ENCODE measurements at regions not wholly inside any gene's neighbourhood (a gene's known extent, or its start where the extent isn't known, plus 50 kb on each side); places are given as distances from the start of the nearest gene placed in this dataset.

GRCh38 chr3:106809041-106809440 is 568.2 kb upstream of the CCDC54 start:
- TF ChIP-seq EZH2phosphoT487 (IDR thresholded peaks at IDR 0.05) (no peak), EZH2 (IDR thresholded peaks at IDR 0.05) (no peak), CTCF (IDR thresholded peaks at IDR 0.05) (no peak)
- Mint-ChIP-seq H3K36me3 (no peaks in the 10 kb centered on the region), H3K27ac (no peak overlapping the region), H3K9me3 (no peaks in the 10 kb centered on the region), H3K4me1 (peaks cover 4% of the 10 kb centered on the region), H3K4me3 (no peak overlapping the region), H3K27me3 (ENCODE audit: insufficient read depth, low read depth) (peaks cover 3% of the 10 kb centered on the region)
- Histone ChIP-seq H3K27ac (no peak overlapping the region), H2AFZ (replicated peaks) (no peak overlapping the region), H3K4me1 (no peaks in the 10 kb centered on the region), H3K36me3 (no peaks in the 10 kb centered on the region), H4K20me1 (ENCODE audit: low read depth) (no peaks in the 10 kb centered on the region), H3F3A (ENCODE audit: low read depth) (no peaks in the 10 kb centered on the region), H3K4me3 (no peak overlapping the region), H3K9ac (no peak overlapping the region), H3K27me3 (no peaks in the 10 kb centered on the region), H3K79me2 (ENCODE audit: low read depth) (no peaks in the 10 kb centered on the region), H3K9me3 (ENCODE audit: low read depth) (no peaks in the 10 kb centered on the region), H3K4me2 (no peak overlapping the region)
- DNase-seq (ENCODE audit: low spot score) = no peak

- Mint-ChIP-seq H3K4me3 (no peak overlapping the region), H3K27me3 (ENCODE audit: insufficient read depth, low read depth) (peaks cover 3% of the 10 kb centered on the region), H3K4me1 (peaks cover 4% of the 10 kb centered on the region), H3K27ac (no peak overlapping the region), H3K36me3 (no peaks in the 10 kb centered on the region), H3K9me3 (no peaks in the 10 kb centered on the region)
- H3K79me2 ChIP-seq (ENCODE audit: low read depth) = no peaks in the 10 kb centered on the region
- no peak overlapping the region for H3K4me3 ChIP-seq
- H3K4me1 ChIP-seq = no peaks in the 10 kb centered on the region
- H3K9me3 ChIP-seq (ENCODE audit: low read depth) = no peaks in the 10 kb centered on the region
- no peak overlapping the region for H3K4me2 ChIP-seq
- H3K9ac ChIP-seq = no peak overlapping the region
- H3K36me3 ChIP-seq = no peaks in the 10 kb centered on the region
- H2AFZ ChIP-seq (replicated peaks) = no peak overlapping the region
- TF ChIP-seq EZH2phosphoT487 (IDR thresholded peaks at IDR 0.05) (no peak), EZH2 (IDR thresholded peaks at IDR 0.05) (no peak), CTCF (IDR thresholded peaks at IDR 0.05) (no peak)
- no peak overlapping the region for H3K27ac ChIP-seq
- H3K27me3 ChIP-seq = no peaks in the 10 kb centered on the region
- H4K20me1 ChIP-seq (ENCODE audit: low read depth) = no peaks in the 10 kb centered on the region
- DNase-seq (ENCODE audit: low spot score) = no peak
- H3F3A ChIP-seq (ENCODE audit: low read depth) = no peaks in the 10 kb centered on the region
Observed at GRCh38 chr3:106809623-106810299, 567.5 kb upstream of the CCDC54 start.

GRCh38 chr3:106810300-106810875 is 566.9 kb upstream of the CCDC54 start:
- H3F3A ChIP-seq (ENCODE audit: low read depth) = no peaks in the 10 kb centered on the region
- H3K4me3 Mint-ChIP-seq = no peak overlapping the region
- peaks cover 4% of the 10 kb centered on the region for H3K4me1 Mint-ChIP-seq
- H3K27ac Mint-ChIP-seq = no peak overlapping the region
- no peaks in the 10 kb centered on the region for H3K27me3 ChIP-seq
- H3K9me3 Mint-ChIP-seq = no peaks in the 10 kb centered on the region
- no peak overlapping the region for H3K27ac ChIP-seq
- no peak overlapping the region for H3K9ac ChIP-seq
- no peaks in the 10 kb centered on the region for H3K79me2 ChIP-seq (ENCODE audit: low read depth)
- no peak for DNase-seq (ENCODE audit: low spot score)
- H3K4me2 ChIP-seq = no peak overlapping the region
- no peaks in the 10 kb centered on the region for H3K4me1 ChIP-seq
- no peaks in the 10 kb centered on the region for H4K20me1 ChIP-seq (ENCODE audit: low read depth)
- H3K9me3 ChIP-seq (ENCODE audit: low read depth) = no peaks in the 10 kb centered on the region
- H3K4me3 ChIP-seq = no peak overlapping the region
- peaks cover 3% of the 10 kb centered on the region for H3K27me3 Mint-ChIP-seq (ENCODE audit: insufficient read depth, low read depth)
- no peaks in the 10 kb centered on the region for H3K36me3 ChIP-seq
- TF ChIP-seq EZH2 (IDR thresholded peaks at IDR 0.05) (no peak), CTCF (IDR thresholded peaks at IDR 0.05) (no peak), EZH2phosphoT487 (IDR thresholded peaks at IDR 0.05) (no peak)
- no peaks in the 10 kb centered on the region for H3K36me3 Mint-ChIP-seq
- H2AFZ ChIP-seq (replicated peaks) = no peak overlapping the region

All from neural progenitor cell (in vitro differentiated cells).